ENCODE measurements at regions not wholly inside any gene's neighbourhood (a gene's known extent, or its start where the extent isn't known, plus 50 kb on each side); places are given as distances from the start of the nearest gene placed in this dataset.
"Not testable (repeated sequence)": the region's sequence is repeated elsewhere in the genome, so short reads cannot be mapped to it uniquely, and the experiment has no call there.

DNA sequence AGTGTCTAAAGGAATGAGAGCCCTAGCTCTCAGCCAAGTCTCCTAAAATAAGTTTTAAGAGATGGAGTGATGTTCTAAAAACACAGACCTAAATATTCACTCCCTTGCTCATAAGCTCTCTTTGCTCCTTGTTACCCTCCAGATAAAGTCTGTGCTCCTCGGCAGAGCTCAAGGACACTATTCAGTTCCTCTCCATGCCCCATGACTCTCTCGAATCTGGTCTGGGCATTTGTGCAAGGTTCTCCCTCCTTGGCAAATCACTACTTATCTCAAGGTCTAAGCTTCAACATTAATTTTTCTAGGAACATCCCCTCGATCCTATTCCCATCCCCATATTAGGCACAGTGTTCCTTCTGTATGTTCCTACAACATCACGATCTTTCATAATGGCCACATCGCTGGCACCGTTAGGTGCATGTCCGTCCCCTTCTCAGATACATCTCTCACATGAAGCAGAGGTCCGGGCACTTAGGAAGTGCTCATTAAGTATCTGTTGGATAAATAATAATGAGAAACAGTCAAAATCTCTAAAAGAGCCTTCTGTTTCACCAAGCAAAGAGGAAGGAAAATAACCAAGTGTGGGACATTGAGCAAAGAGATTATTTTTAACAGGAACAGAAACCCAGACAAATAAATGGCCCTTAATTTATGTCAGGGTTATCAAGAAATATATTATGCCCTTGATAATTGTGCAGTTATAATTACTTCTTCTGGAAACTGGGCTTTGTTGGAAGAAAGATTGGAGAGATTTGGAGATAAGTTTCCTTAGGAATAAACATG lies 85.9 kb upstream of the HTR4 start:
- DNase-seq (ENCODE audit: low spot score), result no peak
- 85% methylated on average over 8 of the region's 8 CpGs for WGBS (ENCODE audit: low lambda C conversion rate, missing lambda C conversion rate)
- no peak overlapping the region for H2AFZ ChIP-seq
- TF ChIP-seq, protein P1, sequence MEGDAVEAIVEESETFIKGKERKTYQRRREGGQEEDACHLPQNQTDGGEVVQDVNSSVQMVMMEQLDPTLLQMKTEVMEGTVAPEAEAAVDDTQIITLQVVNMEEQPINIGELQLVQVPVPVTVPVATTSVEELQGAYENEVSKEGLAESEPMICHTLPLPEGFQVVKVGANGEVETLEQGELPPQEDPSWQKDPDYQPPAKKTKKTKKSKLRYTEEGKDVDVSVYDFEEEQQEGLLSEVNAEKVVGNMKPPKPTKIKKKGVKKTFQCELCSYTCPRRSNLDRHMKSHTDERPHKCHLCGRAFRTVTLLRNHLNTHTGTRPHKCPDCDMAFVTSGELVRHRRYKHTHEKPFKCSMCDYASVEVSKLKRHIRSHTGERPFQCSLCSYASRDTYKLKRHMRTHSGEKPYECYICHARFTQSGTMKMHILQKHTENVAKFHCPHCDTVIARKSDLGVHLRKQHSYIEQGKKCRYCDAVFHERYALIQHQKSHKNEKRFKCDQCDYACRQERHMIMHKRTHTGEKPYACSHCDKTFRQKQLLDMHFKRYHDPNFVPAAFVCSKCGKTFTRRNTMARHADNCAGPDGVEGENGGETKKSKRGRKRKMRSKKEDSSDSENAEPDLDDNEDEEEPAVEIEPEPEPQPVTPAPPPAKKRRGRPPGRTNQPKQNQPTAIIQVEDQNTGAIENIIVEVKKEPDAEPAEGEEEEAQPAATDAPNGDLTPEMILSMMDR (IDR thresholded peaks at IDR 0.05; ENCODE audit: poor library complexity), result no peak
- TF ChIP-seq EZH2 (IDR thresholded peaks at IDR 0.05; ENCODE audit: borderline replicate concordance) (no peak), EZH2phosphoT487 (IDR thresholded peaks at IDR 0.05; ENCODE audit: low read depth, severe bottlenecking, unreplicated experiment) (no peak)
- H3K4me1 ChIP-seq (ENCODE audit: insufficient read depth), result no peaks in the 10 kb centered on the region
- no peak overlapping the region for H3K27ac ChIP-seq
- no peaks in the 10 kb centered on the region for H4K20me1 ChIP-seq (ENCODE audit: insufficient read depth, poor library complexity, severe bottlenecking)
- H3K36me3 ChIP-seq (replicated peaks; ENCODE audit: insufficient read depth, low read depth), result no peaks in the 10 kb centered on the region
- H3K79me2 ChIP-seq, result no peaks in the 10 kb centered on the region
- no peaks in the 10 kb centered on the region for H3K9me2 ChIP-seq (replicated peaks; ENCODE audit: insufficient read depth)
- no peak overlapping the region for H3K4me3 ChIP-seq
- H3K9me3 ChIP-seq (ENCODE audit: low read depth), result no peaks in the 10 kb centered on the region
- no peak overlapping the region for H3K4me2 ChIP-seq
- no peaks in the 10 kb centered on the region for H3K27me3 ChIP-seq

DNA sequence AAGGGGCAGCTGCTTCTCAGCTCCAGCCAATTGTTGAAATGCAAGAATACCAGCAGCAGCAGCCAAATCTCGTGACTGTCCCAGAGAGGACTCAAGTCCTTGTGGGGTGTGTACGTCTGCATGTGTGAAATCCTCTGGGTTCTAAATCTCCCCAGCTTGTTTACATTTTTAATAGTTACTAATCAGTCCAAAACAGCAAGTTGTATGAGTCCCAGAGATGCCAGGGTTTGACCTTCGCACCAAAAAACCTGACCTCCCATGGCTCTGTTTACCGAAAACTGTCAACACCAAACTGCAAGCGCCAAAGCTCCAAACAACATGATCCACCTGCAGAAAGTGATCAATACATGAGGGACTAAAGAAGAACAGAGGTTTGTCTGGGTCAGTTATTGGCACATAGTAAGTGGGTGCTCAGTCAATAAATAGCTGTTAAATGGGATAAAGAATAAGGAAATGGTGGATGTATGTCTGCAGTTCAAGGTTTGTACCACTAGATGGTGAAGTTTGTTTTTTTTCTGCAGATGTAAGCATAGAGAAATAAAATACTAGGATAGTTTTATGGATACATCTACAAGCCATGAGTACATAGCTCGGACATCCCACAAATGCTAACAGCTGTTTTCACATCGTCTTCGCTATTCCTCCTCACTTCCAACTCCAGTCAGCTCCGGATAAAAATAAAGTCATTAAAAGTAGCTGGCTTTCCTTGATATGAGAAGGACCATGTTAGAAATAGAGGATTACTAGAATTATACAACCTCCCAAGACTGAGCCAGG lies 85.3 kb upstream of the ADRB2 start:
- H3K27ac ChIP-seq, result no peak overlapping the region
- whole genome bisulfite sequencing (ENCODE audit: low lambda C conversion rate, missing lambda C conversion rate), result 54% methylated on average over 9 of the region's 9 CpGs

DNA sequence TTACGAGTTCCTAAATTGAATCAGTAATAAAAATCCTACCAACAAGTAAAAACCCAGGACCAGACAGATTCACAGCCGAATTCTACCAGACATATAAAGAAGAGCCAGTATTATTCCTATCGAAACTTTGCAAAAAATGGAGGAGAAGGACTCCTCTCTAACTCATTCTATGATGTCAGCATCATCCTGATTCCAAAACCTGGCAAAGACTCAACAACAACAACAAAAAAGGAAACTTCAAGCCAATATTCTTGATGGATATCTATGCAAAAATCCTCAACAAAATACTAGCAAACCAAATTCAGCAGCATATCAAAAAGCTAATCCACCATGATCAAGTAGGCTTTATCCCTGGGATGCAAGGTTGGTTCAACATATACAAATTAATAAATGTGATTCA lies 84.6 kb upstream of the ADRB2 start:
- H3K9me2 ChIP-seq (replicated peaks; ENCODE audit: insufficient read depth); H3K79me2 ChIP-seq; H3K27ac ChIP-seq; H3K4me3 ChIP-seq; H3K36me3 ChIP-seq (replicated peaks; ENCODE audit: insufficient read depth, low read depth); H3K9me3 ChIP-seq (ENCODE audit: low read depth); H3K4me1 ChIP-seq (ENCODE audit: insufficient read depth); H3K4me2 ChIP-seq; H2AFZ ChIP-seq; DNase-seq (ENCODE audit: low spot score); H3K27me3 ChIP-seq; H4K20me1 ChIP-seq (ENCODE audit: insufficient read depth, poor library complexity, severe bottlenecking): not testable (repeated sequence)
- WGBS (ENCODE audit: low lambda C conversion rate, missing lambda C conversion rate), result 69% methylated on average over 3 of the region's 3 CpGs

More for the DNA sequence above, 85.3 kb upstream of the ADRB2 start:
- H4K20me1 ChIP-seq (ENCODE audit: insufficient read depth, poor library complexity, severe bottlenecking), result no peaks in the 10 kb centered on the region
- H3K9me3 ChIP-seq (ENCODE audit: low read depth), result no peaks in the 10 kb centered on the region
- H3K36me3 ChIP-seq (replicated peaks; ENCODE audit: insufficient read depth, low read depth), result no peaks in the 10 kb centered on the region
- no peak overlapping the region for H2AFZ ChIP-seq
- peak; percentile 61 for DNase-seq (ENCODE audit: low spot score)
- no peaks in the 10 kb centered on the region for H3K4me1 ChIP-seq (ENCODE audit: insufficient read depth)
- no peaks in the 10 kb centered on the region for H3K27me3 ChIP-seq
- TF ChIP-seq, protein P1 (IDR thresholded peaks at IDR 0.05; ENCODE audit: poor library complexity), result peak; percentile 80
- TF ChIP-seq EZH2 (IDR thresholded peaks at IDR 0.05; ENCODE audit: borderline replicate concordance), result no peak
- TF ChIP-seq EZH2phosphoT487 (IDR thresholded peaks at IDR 0.05; ENCODE audit: low read depth, severe bottlenecking, unreplicated experiment), result no peak
- H3K79me2 ChIP-seq, result no peaks in the 10 kb centered on the region
- no peaks in the 10 kb centered on the region for H3K9me2 ChIP-seq (replicated peaks; ENCODE audit: insufficient read depth)
- H3K4me2 ChIP-seq, result no peak overlapping the region
- no peak overlapping the region for H3K4me3 ChIP-seq

DNA sequence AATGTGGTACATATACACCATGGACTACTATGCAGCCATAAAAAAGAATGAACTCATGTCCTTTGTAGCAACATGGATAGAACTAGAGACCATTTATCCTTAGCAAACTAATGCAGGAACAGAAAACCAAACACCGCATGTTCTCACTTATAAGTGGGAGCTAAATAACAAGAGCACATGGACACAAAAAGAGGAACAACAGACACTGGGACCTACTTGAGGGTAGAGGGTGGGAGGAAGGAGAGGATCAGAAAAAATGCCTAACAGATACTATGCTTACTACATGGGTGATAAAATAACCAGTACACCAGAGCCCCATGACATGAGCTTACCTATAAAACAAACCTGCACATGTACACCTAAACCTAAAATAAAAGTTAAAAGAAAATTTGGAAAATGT lies 82.0 kb upstream of the ADRB2 start:
- not testable (repeated sequence) for H3K79me2 ChIP-seq; H2AFZ ChIP-seq; H3K27ac ChIP-seq; H3K9me3 ChIP-seq (ENCODE audit: low read depth); H4K20me1 ChIP-seq (ENCODE audit: insufficient read depth, poor library complexity, severe bottlenecking); H3K36me3 ChIP-seq (replicated peaks; ENCODE audit: insufficient read depth, low read depth); H3K4me3 ChIP-seq; H3K27me3 ChIP-seq; H3K4me1 ChIP-seq (ENCODE audit: insufficient read depth); DNase-seq (ENCODE audit: low spot score); H3K9me2 ChIP-seq (replicated peaks; ENCODE audit: insufficient read depth); H3K4me2 ChIP-seq
- 100% methylated on average over 1 of the region's 1 CpG for whole genome bisulfite sequencing (ENCODE audit: low lambda C conversion rate, missing lambda C conversion rate)

Data from hepatocyte (in vitro differentiated cells).